IMR-90 (cell line): ENCODE measurements at regions not wholly inside any gene's neighbourhood (a gene's known extent, or its start where the extent isn't known, plus 50 kb on each side); places are given as distances from the start of the nearest gene placed in this dataset.

Source experiments
- ATAC-seq: fragments of 200-7000 bp; cut with Tn5 transposase; 2 replicates; pipeline ENCODE4 v1.9.1; 2020; ENCODE audit warnings: low read depth, mild to moderate bottlenecking, moderate library complexity
- BruUV-seq: library from RNA; stranded (reverse); fragments of 400-500 nt; replicated peaks from 2 replicates; lab custom pipeline; 2021; lab: Mats Ljungman, UMichigan
- CTCF ChIA-PET: fragments of 300-600 bp; formaldehyde crosslinking; extraction: SDS; loops from one replicate; lab custom pipeline; 2021; ENCODE audit warnings: antibody characterized with exemption; lab: Yijun Ruan, JAX
- POLR2A ChIA-PET: fragments of 300-600 bp; sonication (Branson Sonifier 250); formaldehyde crosslinking; loops from one replicate; lab custom pipeline; 2022; ENCODE audit warnings: antibody characterized with exemption; ENCODE audit not compliant: unreplicated experiment; lab: Charles Lee
- DNase-seq: peaks from one replicate; pipeline ENCODE4 v3.0.0; 2013
- H2AFZ ChIP-seq: replicated peaks from 2 replicates; pipeline ENCODE3; 2013; ENCODE audit warnings: low read length, mild to moderate bottlenecking; ENCODE audit not compliant: poor library complexity
- H2AK5ac ChIP-seq: 2 replicates; pipeline ENCODE4 v1.6.1; 2013; ENCODE audit warnings: low read depth, low read length, inconsistent platforms
- H2AK9ac ChIP-seq: replicated peaks from 2 replicates; pipeline ENCODE3; 2013; ENCODE audit warnings: mild to moderate bottlenecking, low read depth, low read length, moderate library complexity; ENCODE audit not compliant: poor library complexity
- H2BK120ac ChIP-seq: 2 replicates; pipeline ENCODE4 v1.6.1; 2013; ENCODE audit warnings: low read depth, low read length, inconsistent platforms
- H2BK15ac ChIP-seq: 3 replicates; pipeline ENCODE4 v1.6.1; 2013; ENCODE audit warnings: low read depth, low read length, inconsistent platforms
- H2BK20ac ChIP-seq: 2 replicates; pipeline ENCODE4 v1.6.1; 2013; ENCODE audit warnings: low read depth, mild to moderate bottlenecking, inconsistent platforms, low read length, moderate library complexity
- H2BK5ac ChIP-seq: 2 replicates; pipeline ENCODE4 v1.6.1; 2013; ENCODE audit warnings: mild to moderate bottlenecking, low read depth, low read length, inconsistent platforms; ENCODE audit not compliant: poor library complexity, severe bottlenecking
- H3K14ac ChIP-seq: replicated peaks from 2 replicates; pipeline ENCODE4 v1.6.1; 2013; ENCODE audit warnings: low read depth, low read length, inconsistent platforms
- H3K18ac ChIP-seq: 2 replicates; pipeline ENCODE4 v1.6.1; 2013; ENCODE audit warnings: low read depth, low read length, control low read depth
- H3K23ac ChIP-seq: 2 replicates; pipeline ENCODE4 v1.6.1; 2013; ENCODE audit warnings: low read depth, low read length, inconsistent platforms
- H3K27ac ChIP-seq: 2 replicates; pipeline ENCODE4 v1.5.1; 2013; ENCODE audit warnings: mild to moderate bottlenecking, control low read depth, low read length; ENCODE audit not compliant: insufficient read depth
- H3K27me3 ChIP-seq: 2 replicates; pipeline ENCODE4 v1.6.1; 2013; ENCODE audit warnings: low read length; ENCODE audit not compliant: control insufficient read depth, insufficient read depth
- H3K36me3 ChIP-seq: 2 replicates; pipeline ENCODE4 v1.6.1; 2013; ENCODE audit warnings: low read length, mixed read lengths; ENCODE audit not compliant: control insufficient read depth, insufficient read depth
- H3K4ac ChIP-seq: 2 replicates; pipeline ENCODE4 v1.6.1; 2013; ENCODE audit warnings: low read depth, low read length, inconsistent platforms
- H3K4me1 ChIP-seq: 2 replicates; pipeline ENCODE4 v1.6.1; 2013; ENCODE audit warnings: low read length, mixed read lengths; ENCODE audit not compliant: control insufficient read depth, insufficient read depth
- H3K4me2 ChIP-seq: 2 replicates; pipeline ENCODE4 v1.6.1; 2013; ENCODE audit warnings: low read depth, mild to moderate bottlenecking, control low read depth, low read length, moderate library complexity
- H3K4me3 ChIP-seq: 2 replicates; pipeline ENCODE4 v1.5.1; 2013; ENCODE audit warnings: low read depth, mild to moderate bottlenecking, control low read depth, low read length, moderate library complexity; ENCODE audit not compliant: insufficient read depth
- H3K56ac ChIP-seq: 2 replicates; pipeline ENCODE4 v1.6.1; 2013; ENCODE audit warnings: low read length, inconsistent platforms; ENCODE audit not compliant: insufficient read depth; ENCODE audit errors: extremely low read depth
- H3K79me1 ChIP-seq, 2 experiments: 2 replicates each; pipeline ENCODE4 v1.6.1; 2013; ENCODE audit warnings: low read length in 2 of 2, inconsistent platforms in 1 of 2, low read depth in 1 of 2
- H3K9ac ChIP-seq: 2 replicates; pipeline ENCODE4 v1.6.1; 2013; ENCODE audit warnings: low read depth, low read length, control low read depth
- H3K9me1 ChIP-seq: 2 replicates; pipeline ENCODE4 v1.6.1; 2013; ENCODE audit warnings: low read length, inconsistent platforms; ENCODE audit not compliant: insufficient read depth
- H3K9me3 ChIP-seq: 2 replicates; pipeline ENCODE4 v1.6.1; 2013; ENCODE audit warnings: low read length; ENCODE audit not compliant: control insufficient read depth, insufficient read depth
- H4K20me1 ChIP-seq: 2 replicates; pipeline ENCODE4 v1.6.1; 2013; ENCODE audit warnings: low read length, inconsistent platforms; ENCODE audit not compliant: insufficient read depth
- H4K5ac ChIP-seq: 2 replicates; pipeline ENCODE4 v1.6.1; 2013; ENCODE audit warnings: mild to moderate bottlenecking, low read depth, low read length, control low read depth
- H4K8ac ChIP-seq, 2 experiments: 2 replicates each; pipeline ENCODE4 v1.6.1; 2013; ENCODE audit warnings: low read depth in 2 of 2, low read length in 2 of 2, control low read depth in 1 of 2, inconsistent platforms in 1 of 2
- H4K91ac ChIP-seq: 2 replicates; pipeline ENCODE4 v1.6.1; 2013; ENCODE audit warnings: low read depth, low read length, inconsistent platforms; ENCODE audit not compliant: insufficient read depth
- CEBPB ChIP-seq: IDR thresholded peaks from 2 replicates; pipeline ENCODE4 v1.6.1; 2012; ENCODE audit warnings: low read depth, low read length, improper control_type of control experiment
- RAD21 ChIP-seq: IDR thresholded peaks from 2 replicates; pipeline ENCODE4 v1.6.1; 2012; ENCODE audit warnings: low read length, improper control_type of control experiment
- RFX5 ChIP-seq: IDR thresholded peaks from 2 replicates; pipeline ENCODE4 v1.8.0; 2012; ENCODE audit warnings: low read depth, mild to moderate bottlenecking, low read length, moderate library complexity
- WGBS, 2 experiments: methylation state at CpG; one replicate each; pipeline versions ENCODE4 v1.1.5 to v1.1.7; 2013; ENCODE audit warnings: missing lambda C conversion rate in 2 of 2; ENCODE audit not compliant: insufficient read length in 1 of 2; ENCODE audit errors: extremely low coverage in 2 of 2; 5-methylcytosine and 5-hydroxymethylcytosine counted together
- dilution Hi-C: fragments of 300-500 bp; cut with HindIII; formaldehyde crosslinking; loops from one replicate; pipeline ENCODE4 v1.14.3; 2018; ENCODE audit warnings: low sequenced_read_pairs; ENCODE audit not compliant: unreplicated experiment
- in situ Hi-C: fragments of 300-500 bp; cut with MboI; formaldehyde crosslinking; loops from 3 replicates; pipeline ENCODE4 v1.14.3; 2019; ENCODE audit warnings: low sequenced_read_pairs, inconsistent platforms, mixed read lengths
- intact Hi-C: fragments of 100-400 bp; cut with micrococcal nuclease; formaldehyde crosslinking; loops from 2 replicates; pipeline ENCODE4 v1.10.0; 2022

DNA sequence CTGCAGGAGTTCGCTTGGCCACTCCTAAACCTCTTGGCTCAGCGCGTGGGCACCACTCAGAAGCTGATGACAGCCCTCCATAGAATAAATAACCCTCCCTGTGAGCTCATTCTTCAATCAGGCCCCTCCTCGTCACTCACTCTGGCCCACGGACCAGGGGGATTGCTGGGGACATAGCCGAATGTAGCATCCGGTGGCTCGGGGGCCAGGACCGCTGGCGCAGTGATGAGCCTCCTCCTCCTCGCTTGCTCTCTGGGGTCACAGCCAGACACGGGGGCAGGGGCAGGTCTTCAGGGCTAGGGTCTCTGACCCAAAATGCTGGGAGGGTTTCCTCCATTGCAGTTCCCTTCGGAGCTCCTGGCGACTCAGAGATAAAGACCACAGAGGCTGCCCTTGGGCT lies 79.9 kb downstream of the TFAP2C start:
- H2AK5ac ChIP-seq, result no peak overlapping the region
- H3K14ac ChIP-seq, result no peak overlapping the region
- ChIA-PET CTCF (no interaction called here), POLR2A (no interaction called here)
- H2BK20ac ChIP-seq, result no peak overlapping the region
- H3K4me3 ChIP-seq, result no peak overlapping the region
- WGBS, 2 experiments, result 59% methylated on average over 10 of the region's 14 CpGs; no CpG with 5 or more reads in 1 of the 2 experiments
- H3K9me1 ChIP-seq, result no peaks in the 10 kb centered on the region
- no peaks in the 10 kb centered on the region for H4K20me1 ChIP-seq
- no peak for TF ChIP-seq RFX5
- TF ChIP-seq CEBPB, result no peak
- no peak for TF ChIP-seq RAD21
- ATAC-seq (no peak), DNase-seq (no peak)
- H3K9me3 ChIP-seq, result no peaks in the 10 kb centered on the region
- no peak overlapping the region for H3K9ac ChIP-seq
- no peak overlapping the region for H3K4me2 ChIP-seq
- no peak overlapping the region for H2AFZ ChIP-seq
- no peak overlapping the region for H4K5ac ChIP-seq
- no TSS peak for BruUV-seq
- no peak overlapping the region for H3K4ac ChIP-seq
- H3K79me1 ChIP-seq, result no peaks in the 10 kb centered on the region
- no peak overlapping the region for H2BK15ac ChIP-seq
- no peak overlapping the region for H4K91ac ChIP-seq
- no peak overlapping the region for H3K23ac ChIP-seq
- no peaks in the 10 kb centered on the region for H3K36me3 ChIP-seq
- in situ Hi-C loops, result no loop called here
- intact Hi-C loops, result no loop called here
- no peak overlapping the region for H2AK9ac ChIP-seq
- no peak overlapping the region for H2BK5ac ChIP-seq
- H3K4me1 ChIP-seq, result no peaks in the 10 kb centered on the region
- no peak overlapping the region for H3K18ac ChIP-seq
- no peak overlapping the region for H2BK120ac ChIP-seq
- H3K56ac ChIP-seq, result no peak overlapping the region
- H4K8ac ChIP-seq, result no peak overlapping the region
- H3K27me3 ChIP-seq, result no peaks in the 10 kb centered on the region
- H3K27ac ChIP-seq, result no peak overlapping the region
- dilution Hi-C loops, result no loop called here
